KG1 (cell line): ENCODE measurements at regions not wholly inside any gene's neighbourhood (a gene's known extent, or its start where the extent isn't known, plus 50 kb on each side); places are given as distances from the start of the nearest gene placed in this dataset.
"Not testable (repeated sequence)": the region's sequence is repeated elsewhere in the genome, so short reads cannot be mapped to it uniquely, and the experiment has no call there.

ENCODE experiments used
- DNase-seq: peaks from one replicate; lab custom pipeline; 2025; lab: John Stamatoyannopoulos, UW

DNA sequence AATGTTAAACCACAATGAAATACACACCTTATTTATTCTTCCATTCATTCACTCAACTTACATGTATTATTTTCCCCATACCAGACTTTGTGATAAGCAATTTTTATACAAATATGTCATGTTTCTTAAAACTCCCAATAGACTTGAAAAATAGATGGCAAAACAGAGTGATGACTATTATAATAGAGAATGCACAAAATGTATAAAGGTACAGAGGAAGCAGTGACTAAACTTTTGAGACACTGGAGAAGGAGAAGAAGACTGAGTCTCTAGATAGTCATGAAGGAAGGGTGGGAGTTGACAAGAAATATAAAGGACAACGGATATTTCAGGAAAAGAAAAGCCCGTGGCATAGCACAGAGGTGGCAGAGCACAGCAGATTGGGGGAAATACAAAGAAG is 198.1 kb upstream of the SLC39A10 start:
- no peak for DNase-seq

DNA sequence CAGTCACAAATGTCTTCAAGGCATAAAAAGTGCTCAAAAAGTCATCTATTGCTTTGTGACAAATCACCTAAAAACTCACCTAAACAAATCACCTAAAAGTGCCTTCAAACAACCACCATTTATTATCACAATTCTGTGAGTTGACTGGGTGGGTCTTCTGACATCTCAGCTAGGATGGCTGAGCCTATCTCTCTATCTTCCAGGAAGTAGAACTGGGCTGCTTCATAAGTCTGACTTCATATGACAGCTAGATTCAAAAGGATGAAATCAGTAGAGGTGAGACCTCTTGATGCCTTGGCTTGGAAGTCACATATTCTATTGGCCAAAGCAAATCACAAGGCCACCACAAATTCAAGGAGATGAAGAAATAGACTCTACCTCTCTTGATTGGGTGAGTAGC is 199.2 kb upstream of the SLC39A10 start:
- no peak for DNase-seq

- no peak for DNase-seq
Observed at GRCh38 chr2:195456771-195457170, 200.3 kb upstream of the SLC39A10 start.

DNA sequence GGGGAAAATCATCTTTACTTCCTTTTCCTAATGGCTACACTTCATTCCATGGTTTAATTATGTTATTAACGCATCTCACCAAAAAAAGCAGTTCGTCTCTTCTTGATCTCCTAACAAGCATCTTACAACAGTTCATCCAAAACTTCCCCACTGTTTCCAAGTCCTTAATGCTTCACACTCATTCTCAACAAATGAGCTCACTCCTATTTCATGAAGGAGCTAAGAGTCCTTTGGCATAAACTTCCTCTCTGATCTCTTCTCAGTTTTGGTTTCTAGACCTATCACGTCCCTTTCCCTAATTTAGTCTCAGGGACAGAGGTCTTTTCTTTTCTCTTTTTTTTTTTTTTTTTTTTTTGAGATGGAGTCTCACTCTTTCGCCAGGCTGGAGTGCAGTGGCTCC is 205.9 kb upstream of the SLC39A10 start:
- DNase-seq: no peak

DNA sequence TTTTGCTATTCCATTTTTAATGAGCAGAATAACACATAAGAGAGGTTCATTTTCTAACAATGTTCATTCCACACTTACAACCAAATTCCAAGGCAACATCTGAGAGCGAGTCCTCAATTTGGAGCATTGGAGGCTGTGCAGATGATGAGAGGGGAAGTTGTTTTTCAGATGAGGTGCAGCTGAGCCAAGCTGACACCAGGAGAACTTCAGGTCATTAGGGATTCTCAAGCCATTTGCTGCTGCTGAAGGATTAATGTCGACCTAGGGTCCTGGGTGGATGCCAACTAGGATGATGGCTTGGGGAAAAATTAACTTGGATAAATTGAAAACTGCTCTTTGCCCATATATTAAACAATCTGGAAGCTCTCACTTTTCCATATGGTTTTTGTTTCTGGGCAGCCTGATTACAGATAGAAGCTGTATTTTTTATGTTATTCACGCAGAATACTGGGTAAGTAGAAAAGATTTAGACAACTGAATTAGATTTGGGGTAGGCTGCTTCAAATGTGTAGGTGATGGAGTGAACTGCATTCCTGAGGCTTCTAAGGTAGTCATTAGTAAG is 206.4 kb upstream of the SLC39A10 start:
- no peak for DNase-seq

DNA sequence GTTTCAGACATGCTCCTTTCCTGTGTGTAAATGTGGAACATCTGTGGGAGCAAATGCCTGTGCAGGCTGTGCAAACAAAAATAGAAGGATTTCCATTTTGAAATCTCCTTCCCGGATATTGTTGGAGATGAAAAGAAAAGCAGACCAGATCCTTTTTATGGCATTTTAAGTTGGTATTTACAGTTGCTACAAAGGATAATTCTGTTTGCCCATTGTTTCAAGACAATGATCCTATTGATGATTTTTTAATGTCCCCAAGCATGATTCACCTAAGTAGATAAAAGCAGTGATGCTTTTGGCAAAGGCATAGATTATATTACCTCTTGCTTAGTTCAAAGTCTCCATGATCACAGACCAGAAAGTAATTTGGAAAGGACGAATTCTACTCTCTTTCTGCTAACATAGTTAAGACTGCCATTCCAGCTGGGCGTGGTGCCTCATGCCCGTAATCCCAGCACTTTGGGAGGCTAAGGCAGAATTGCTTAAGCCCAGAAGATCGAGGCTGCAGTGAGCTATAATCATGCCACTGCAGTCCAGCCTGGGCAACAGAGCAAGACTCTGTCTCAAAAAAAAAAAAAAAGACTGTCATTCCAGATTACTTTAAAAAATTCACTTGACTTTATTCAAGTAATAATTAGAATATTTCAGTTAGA is 209.6 kb upstream of the SLC39A10 start:
- DNase-seq: no peak

- DNase-seq: no peak
Observed at GRCh38 chr2:195445639-195446038, 211.4 kb upstream of the SLC39A10 start.

DNA sequence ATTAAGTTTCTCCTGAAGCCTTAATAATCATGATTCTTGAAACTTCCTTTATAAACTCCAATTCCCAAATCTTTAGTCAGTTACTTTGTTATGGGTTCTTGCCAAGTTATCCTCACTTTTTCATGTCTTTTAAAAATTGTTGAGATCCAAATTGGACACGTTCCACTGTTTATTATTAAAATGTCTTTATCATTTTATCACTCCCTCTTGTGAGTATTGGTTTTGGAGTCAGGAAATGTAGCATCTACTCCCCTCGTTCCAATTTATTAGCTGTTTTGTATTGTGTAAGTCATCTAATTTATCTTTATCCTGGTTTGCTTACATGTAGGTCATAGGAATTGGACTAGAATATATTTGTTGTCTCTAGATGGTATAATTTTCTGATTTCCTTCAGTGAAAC is 213.1 kb upstream of the SLC39A10 start:
- no peak for DNase-seq

- no peak for DNase-seq
Observed at GRCh38 chr2:195442458-195443175, 214.4 kb upstream of the SLC39A10 start.

- no peak for DNase-seq
Observed at GRCh38 chr2:195438692-195439091, 218.3 kb upstream of the SLC39A10 start.

GRCh38 chr2:195437521-195437920 is 219.5 kb upstream of the SLC39A10 start:
- no peak for DNase-seq

GRCh38 chr2:195434346-195434745 is 222.7 kb upstream of the SLC39A10 start:
- DNase-seq: no peak

GRCh38 chr2:195433729-195434128 is 223.3 kb upstream of the SLC39A10 start:
- not testable (repeated sequence) for DNase-seq

DNA sequence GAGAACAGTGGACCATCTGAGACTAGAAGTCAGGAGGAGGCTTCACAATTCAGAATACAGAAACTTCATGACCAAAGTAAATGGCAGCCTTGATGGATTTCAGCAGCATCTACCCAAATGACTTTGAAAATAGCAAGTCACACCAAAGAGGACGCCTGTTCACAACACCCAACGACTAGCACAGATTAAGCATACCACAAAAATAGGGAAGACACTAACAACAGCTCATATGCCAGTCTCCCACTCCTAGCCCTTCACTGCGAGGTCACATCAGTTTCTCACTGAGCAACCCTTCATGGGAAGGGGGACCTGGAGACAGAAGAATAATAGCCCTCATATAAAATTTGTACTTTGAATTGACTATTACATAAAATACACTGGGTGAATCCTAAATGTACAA is 228.4 kb upstream of the SLC39A10 start:
- DNase-seq: no peak

- DNase-seq: no peak
Observed at GRCh38 chr2:195425328-195425727, 231.7 kb upstream of the SLC39A10 start.

- DNase-seq: no peak
Observed at GRCh38 chr2:195419033-195419432, 238.0 kb upstream of the SLC39A10 start.

- no peak for DNase-seq
Observed at GRCh38 chr2:195414537-195415100, 242.4 kb upstream of the SLC39A10 start.

- DNase-seq: no peak
Observed at GRCh38 chr2:195413944-195414343, 243.1 kb upstream of the SLC39A10 start.

DNA sequence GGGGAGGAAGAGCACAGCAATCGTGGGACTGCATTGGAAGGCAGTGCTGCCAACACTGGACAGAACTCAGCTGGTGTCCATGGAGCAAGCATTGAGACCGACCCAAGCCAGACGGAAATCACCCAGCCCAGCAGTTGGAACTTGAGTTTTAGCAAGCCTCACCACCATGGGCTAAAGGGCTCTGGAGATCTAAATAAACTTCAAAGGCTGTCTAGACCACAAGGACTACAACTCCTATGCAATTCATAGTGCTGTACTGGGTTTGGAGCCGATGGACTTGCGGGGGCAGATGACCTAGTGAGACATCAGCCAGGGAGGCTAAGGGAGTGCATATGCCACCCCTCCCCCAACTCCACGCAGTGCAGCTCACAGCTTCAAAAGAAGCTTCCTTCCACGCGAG is 243.6 kb upstream of the SLC39A10 start:
- DNase-seq: no peak

- no peak for DNase-seq
Observed at GRCh38 chr2:195411219-195411687, 245.8 kb upstream of the SLC39A10 start.

- no peak for DNase-seq
Observed at GRCh38 chr2:195410074-195410671, 246.9 kb upstream of the SLC39A10 start.

DNA sequence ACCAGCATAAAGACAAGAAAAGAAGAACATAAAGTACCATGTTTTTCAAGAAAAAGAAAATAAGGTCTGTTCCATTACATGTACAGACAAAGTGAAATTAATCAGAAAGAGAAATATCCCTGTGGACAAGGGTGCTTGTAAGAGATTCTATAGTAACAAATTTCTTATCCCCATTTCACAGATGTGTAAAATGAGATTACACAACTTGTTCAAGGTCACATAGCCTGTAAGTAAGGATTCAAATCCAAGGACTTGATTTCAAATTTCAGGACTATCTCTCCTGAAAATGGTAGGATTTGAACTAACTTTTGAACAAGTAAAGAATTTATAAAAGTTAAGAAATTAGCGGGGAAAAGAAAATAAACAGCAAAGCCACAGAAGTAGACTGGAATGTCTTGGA is 248.2 kb upstream of the SLC39A10 start:
- no peak for DNase-seq

GRCh38 chr2:195408196-195408595 is 248.8 kb upstream of the SLC39A10 start:
- no peak for DNase-seq
